WTC11 (cell line): ENCODE measurements at regions not wholly inside any gene's neighbourhood (a gene's known extent, or its start where the extent isn't known, plus 50 kb on each side); places are given as distances from the start of the nearest gene placed in this dataset.

Experiments
- ATAC-seq: fragments of 200-7000 bp; cut with Tn5 transposase; 2 replicates; pipeline ENCODE4 v1.10.0; 2021; ENCODE audit warnings: mild to moderate bottlenecking, moderate library complexity
- CTCF ChIA-PET: fragments of 300-600 bp; sonication (Branson Sonifier 250); formaldehyde crosslinking; loops from one replicate; lab custom pipeline; 2021; ENCODE audit warnings: antibody characterized with exemption; lab: Charles Lee
- POLR2A ChIA-PET: fragments of 350-600 bp; sonication (Branson Sonifier 250); formaldehyde crosslinking; loops from one replicate; lab custom pipeline; 2021; ENCODE audit warnings: antibody characterized with exemption; lab: Charles Lee
- DNase-seq: peaks from one replicate; pipeline ENCODE4 v3.0.0; 2021; ENCODE audit warnings: low spot score
- H3K27ac Mint-ChIP-seq: 2 replicates; pipeline ENCODE4 v1.8.0; 2021; ENCODE audit warnings: mixed read lengths
- H3K27me3 Mint-ChIP-seq: 2 replicates; pipeline ENCODE4 v1.8.0; 2021; ENCODE audit warnings: low read depth, mild to moderate bottlenecking, moderate library complexity, mixed read lengths
- H3K36me3 Mint-ChIP-seq: 2 replicates; pipeline ENCODE4 v1.8.0; 2021; ENCODE audit warnings: mixed read lengths
- H3K4me1 Mint-ChIP-seq: 2 replicates; pipeline ENCODE4 v1.8.0; 2022; ENCODE audit warnings: mixed read lengths
- H3K4me3 Mint-ChIP-seq: 2 replicates; pipeline ENCODE4 v1.8.0; 2021; ENCODE audit warnings: mild to moderate bottlenecking, moderate library complexity, mixed read lengths
- H3K9me3 Mint-ChIP-seq: 2 replicates; pipeline ENCODE4 v1.8.0; 2021; ENCODE audit warnings: mixed read lengths
- AFF4 ChIP-seq: sonication (generic); formaldehyde crosslinking; IDR thresholded peaks from 2 replicates; pipeline ENCODE4 v1.8.1; 2023; ENCODE audit warnings: mild to moderate bottlenecking, missing genetic modification reagents, borderline replicate concordance
- ATF3 ChIP-seq: sonication (generic); formaldehyde crosslinking; conservative IDR thresholded peaks from 2 replicates; pipeline ENCODE4 v1.8.1; 2022; ENCODE audit warnings: mild to moderate bottlenecking, missing genetic modification reagents
- GRHL2 ChIP-seq: fragments of 250-450 bp; sonication (Bioruptor Pico); IDR thresholded peaks from 2 replicates; pipeline ENCODE4 v1.8.0; 2022; ENCODE audit warnings: mild to moderate bottlenecking, moderate library complexity; ENCODE audit not compliant: insufficient replicate concordance, severe bottlenecking
- HMGXB4 ChIP-seq: sonication (generic); formaldehyde crosslinking; IDR thresholded peaks from 2 replicates; pipeline ENCODE4 v1.8.1; 2023; ENCODE audit warnings: mild to moderate bottlenecking, moderate library complexity, missing genetic modification reagents
- IRF2 ChIP-seq: sonication (generic); formaldehyde crosslinking; IDR thresholded peaks from 2 replicates; pipeline ENCODE4 v1.8.0; 2022; ENCODE audit warnings: low read depth, missing genetic modification reagents, borderline replicate concordance
- MAX ChIP-seq: sonication (generic); formaldehyde crosslinking; IDR thresholded peaks from 2 replicates; pipeline ENCODE4 v1.8.0; 2022; ENCODE audit warnings: mild to moderate bottlenecking, missing genetic modification reagents
- NR1H2 ChIP-seq: sonication (generic); formaldehyde crosslinking; IDR thresholded peaks from 2 replicates; pipeline ENCODE4 v1.9.0; 2021; ENCODE audit warnings: mild to moderate bottlenecking, moderate library complexity, missing genetic modification reagents
- RELA ChIP-seq: sonication (generic); formaldehyde crosslinking; IDR thresholded peaks from 2 replicates; pipeline ENCODE4 v1.8.1; 2022; ENCODE audit warnings: missing genetic modification reagents, mild to moderate bottlenecking, borderline replicate concordance
- SOX15 ChIP-seq: fragments of 250-450 bp; sonication (Bioruptor Pico); IDR thresholded peaks from 2 replicates; pipeline ENCODE4 v1.9.0; 2021; ENCODE audit warnings: mild to moderate bottlenecking
- ZMAT4 ChIP-seq: fragments of 250-450 bp; sonication (Bioruptor Pico); IDR thresholded peaks from 2 replicates; pipeline ENCODE4 v1.9.0; 2021; ENCODE audit warnings: mild to moderate bottlenecking
- ZNF263 ChIP-seq: sonication (generic); formaldehyde crosslinking; IDR thresholded peaks from 2 replicates; pipeline ENCODE4 v1.8.1; 2022; ENCODE audit warnings: low read depth, mild to moderate bottlenecking, moderate library complexity, missing genetic modification reagents
- ZNF281 ChIP-seq: sonication (generic); formaldehyde crosslinking; IDR thresholded peaks from 2 replicates; pipeline ENCODE4 v1.8.0; 2023; ENCODE audit warnings: mild to moderate bottlenecking, missing genetic modification reagents
- ZNF532 ChIP-seq: fragments of 250-450 bp; sonication (Bioruptor Pico); IDR thresholded peaks from 2 replicates; pipeline ENCODE4 v1.9.0; 2021; ENCODE audit warnings: mild to moderate bottlenecking, borderline replicate concordance
- ZNF671 ChIP-seq: fragments of 250-450 bp; sonication (Bioruptor Pico); IDR thresholded peaks from 2 replicates; pipeline ENCODE4 v1.8.0; 2021; ENCODE audit warnings: mild to moderate bottlenecking
- TF ChIP-seq, protein P1 (sequence below): fragments of 250-450 bp; sonication (Bioruptor Pico); IDR thresholded peaks from 2 replicates; pipeline ENCODE4 v1.9.0; 2021; ENCODE audit warnings: moderate library complexity, mild to moderate bottlenecking, inconsistent platforms, borderline replicate concordance

DNA sequence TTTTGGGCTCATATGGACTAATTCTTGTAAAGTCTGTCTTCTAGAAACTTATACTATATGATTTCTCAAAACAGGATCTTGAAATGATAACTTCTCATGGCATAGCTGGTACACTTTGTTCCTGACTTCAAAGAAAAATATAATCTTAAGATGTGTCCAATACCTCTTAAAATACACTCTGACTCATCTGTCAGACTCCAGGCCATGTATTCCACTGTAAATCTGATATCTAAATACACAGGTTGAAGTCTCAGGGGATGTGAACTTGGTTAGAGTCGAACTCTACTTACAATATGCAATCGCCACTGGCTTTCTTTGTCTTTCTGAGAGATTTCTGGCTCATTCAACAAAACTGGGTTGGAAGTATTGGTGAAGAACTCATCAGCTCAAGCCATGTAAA, 99.8 kb downstream of the LACC1 start:
- H3K4me3 Mint-ChIP-seq = no peak overlapping the region
- no peak for DNase-seq
- POLR2A ChIA-PET = no interaction called here
- H3K4me1 Mint-ChIP-seq = peaks cover 15% of the 10 kb centered on the region
- H3K27ac Mint-ChIP-seq = no peak overlapping the region
- no peak for TF ChIP-seq HMGXB4 (CRISPR knock-in tag)
- TF ChIP-seq, protein P1, sequence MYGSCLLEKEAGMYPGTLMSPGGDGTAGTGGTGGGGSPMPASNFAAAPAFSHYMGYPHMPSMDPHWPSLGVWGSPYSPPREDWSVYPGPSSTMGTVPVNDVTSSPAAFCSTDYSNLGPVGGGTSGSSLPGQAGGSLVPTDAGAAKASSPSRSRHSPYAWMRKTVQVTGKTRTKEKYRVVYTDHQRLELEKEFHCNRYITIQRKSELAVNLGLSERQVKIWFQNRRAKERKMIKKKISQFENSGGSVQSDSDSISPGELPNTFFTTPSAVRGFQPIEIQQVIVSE (CRISPR knock-in tag) = no peak
- no peak for TF ChIP-seq IRF2 (CRISPR knock-in tag)
- no peak for TF ChIP-seq RELA
- TF ChIP-seq ZNF263 (CRISPR knock-in tag) = no peak
- TF ChIP-seq ZNF281 (CRISPR knock-in tag) = no peak
- TF ChIP-seq MAX (CRISPR knock-in tag) = no peak
- no peak for TF ChIP-seq SOX15
- TF ChIP-seq ZNF532 (CRISPR knock-in tag) = no peak
- TF ChIP-seq, all 79 proteins: peak for 0
- CTCF ChIA-PET = interaction anchor here (0.7 kb wide), 1 partner anchor 71 kb away, joined by 3 read pairs; no protein-coding TSS in a partner anchor
- peaks cover 8% of the 10 kb centered on the region; the same call in 1 of the 2 replicates for H3K36me3 Mint-ChIP-seq
- peaks cover 22% of the 10 kb centered on the region for H3K27me3 Mint-ChIP-seq
- no peak for ATAC-seq
- peaks cover 18% of the 10 kb centered on the region for H3K9me3 Mint-ChIP-seq

DNA sequence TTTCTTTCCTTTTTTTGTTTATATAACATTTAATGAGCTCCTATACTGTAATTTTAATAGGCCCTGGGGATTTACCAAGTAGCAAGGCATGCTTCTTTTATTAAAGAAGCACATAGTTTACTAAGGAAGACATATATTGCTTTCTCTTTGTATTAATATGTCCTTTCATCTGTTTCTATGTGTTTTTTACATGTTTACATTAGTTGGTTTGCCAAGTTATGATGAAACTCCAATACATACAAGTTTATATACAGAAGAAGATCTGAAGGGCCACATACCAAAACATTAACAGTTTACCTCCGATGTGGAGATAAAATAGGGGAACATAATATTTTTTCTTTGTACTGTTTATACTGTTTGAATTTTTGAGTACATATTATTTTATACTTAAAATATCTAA, 100.9 kb downstream of the LACC1 start:
- H3K4me3 Mint-ChIP-seq = no peak overlapping the region
- H3K27ac Mint-ChIP-seq = no peak overlapping the region
- peaks cover 8% of the 10 kb centered on the region; the same call in 1 of the 2 replicates for H3K36me3 Mint-ChIP-seq
- ChIA-PET CTCF (no interaction called here), POLR2A (no interaction called here)
- TF ChIP-seq AFF4 (CRISPR knock-in tag) (no peak), ATF3 (CRISPR knock-in tag) (no peak), GRHL2 (CRISPR knock-in tag) (no peak), ZNF671 (CRISPR knock-in tag) (no peak), NR1H2 (CRISPR knock-in tag) (no peak), ZMAT4 (CRISPR knock-in tag) (no peak)
- no peak for DNase-seq
- ATAC-seq = no peak
- H3K27me3 Mint-ChIP-seq = peaks cover 22% of the 10 kb centered on the region
- peaks cover 16% of the 10 kb centered on the region for H3K4me1 Mint-ChIP-seq
- H3K9me3 Mint-ChIP-seq = peaks cover 18% of the 10 kb centered on the region
